ENCODE measurements at regions not wholly inside any gene's neighbourhood (a gene's known extent, or its start where the extent isn't known, plus 50 kb on each side); places are given as distances from the start of the nearest gene placed in this dataset.

DNA sequence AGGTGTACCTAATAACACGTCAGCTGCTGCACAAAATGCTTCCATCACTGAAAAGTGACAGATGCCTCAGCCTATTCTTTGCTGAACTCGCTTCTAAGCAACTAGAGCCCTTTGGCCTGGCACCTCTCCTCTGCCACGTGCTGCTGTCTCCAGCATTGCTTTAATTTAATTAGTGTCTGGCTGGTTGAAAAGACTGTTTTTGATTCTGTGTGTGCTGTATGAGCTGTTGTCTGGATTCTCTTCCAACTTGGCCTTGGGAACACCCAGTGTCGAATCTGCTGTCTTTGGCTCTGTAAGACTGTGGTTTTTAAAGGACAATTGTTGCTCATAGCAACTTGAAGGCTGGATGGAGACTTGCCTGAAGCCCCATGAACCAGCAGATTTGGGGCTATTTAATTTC, 109.5 kb downstream of the PSMG1 start:
- no peaks in the 10 kb centered on the region for H3K4me1 ChIP-seq (ENCODE audit: insufficient read depth, low read length)
- no peaks in the 10 kb centered on the region for H3K27me3 Mint-ChIP-seq
- no peak overlapping the region for H3K4me3 ChIP-seq (ENCODE audit: low read length)
- H3K9me3 ChIP-seq (ENCODE audit: control insufficient read depth in 1 of 2, insufficient read depth in 1 of 2, low read length in 2 of 2): peaks cover 0 to 8% of the 10 kb centered on the region in 2 experiments
- no peaks in the 10 kb centered on the region for H3K36me3 Mint-ChIP-seq (ENCODE audit: low read depth)
- no peak for DNase-seq
- ChIA-PET CTCF (no interaction called here), POLR2A (no interaction called here)
- no peak overlapping the region for H3K4me3 Mint-ChIP-seq
- no peak for ATAC-seq (ENCODE audit: poor library complexity)
- no peak overlapping the region for H3K27ac Mint-ChIP-seq
- H3K9me3 Mint-ChIP-seq: peaks cover 4% of the 10 kb centered on the region
- intact Hi-C loops (cut with DNase I, micrococcal nuclease): no loop called here
- H3K4me1 Mint-ChIP-seq (ENCODE audit: low read depth): no peaks in the 10 kb centered on the region
- no peaks in the 10 kb centered on the region for H3K27me3 ChIP-seq (ENCODE audit: control insufficient read depth in 1 of 2, insufficient read depth in 2 of 2, low read length in 2 of 2)
- no peaks in the 10 kb centered on the region for H3K36me3 ChIP-seq (ENCODE audit: insufficient read depth, low read length)
- TF ChIP-seq, protein P1, sequence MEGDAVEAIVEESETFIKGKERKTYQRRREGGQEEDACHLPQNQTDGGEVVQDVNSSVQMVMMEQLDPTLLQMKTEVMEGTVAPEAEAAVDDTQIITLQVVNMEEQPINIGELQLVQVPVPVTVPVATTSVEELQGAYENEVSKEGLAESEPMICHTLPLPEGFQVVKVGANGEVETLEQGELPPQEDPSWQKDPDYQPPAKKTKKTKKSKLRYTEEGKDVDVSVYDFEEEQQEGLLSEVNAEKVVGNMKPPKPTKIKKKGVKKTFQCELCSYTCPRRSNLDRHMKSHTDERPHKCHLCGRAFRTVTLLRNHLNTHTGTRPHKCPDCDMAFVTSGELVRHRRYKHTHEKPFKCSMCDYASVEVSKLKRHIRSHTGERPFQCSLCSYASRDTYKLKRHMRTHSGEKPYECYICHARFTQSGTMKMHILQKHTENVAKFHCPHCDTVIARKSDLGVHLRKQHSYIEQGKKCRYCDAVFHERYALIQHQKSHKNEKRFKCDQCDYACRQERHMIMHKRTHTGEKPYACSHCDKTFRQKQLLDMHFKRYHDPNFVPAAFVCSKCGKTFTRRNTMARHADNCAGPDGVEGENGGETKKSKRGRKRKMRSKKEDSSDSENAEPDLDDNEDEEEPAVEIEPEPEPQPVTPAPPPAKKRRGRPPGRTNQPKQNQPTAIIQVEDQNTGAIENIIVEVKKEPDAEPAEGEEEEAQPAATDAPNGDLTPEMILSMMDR (IDR thresholded peaks at IDR 0.05): no peak
- H3K27ac ChIP-seq (ENCODE audit: low read depth in 1 of 2, low read length in 2 of 2): no peak overlapping the region

DNA sequence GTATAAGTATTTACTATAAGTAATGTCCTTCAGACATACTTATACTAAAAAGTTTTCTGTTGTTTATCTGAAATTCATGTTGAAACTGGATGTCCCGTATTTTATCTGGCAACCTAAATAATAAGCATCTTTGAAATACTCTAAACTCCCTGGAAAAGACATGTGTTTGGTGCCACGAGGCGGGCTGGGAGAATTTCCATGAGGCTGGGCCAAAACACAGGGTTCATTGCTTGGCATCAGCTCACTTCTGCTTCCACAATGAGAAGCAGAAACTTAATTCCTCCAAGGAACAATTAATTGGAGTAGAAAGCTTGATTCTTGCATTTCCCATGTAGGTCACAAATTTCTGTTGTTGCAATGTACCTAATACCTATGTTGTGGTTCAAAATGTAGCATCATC, 110.2 kb downstream of the PSMG1 start:
- Histone ChIP-seq H3K27ac (ENCODE audit: low read depth in 1 of 2, low read length in 2 of 2) (no peak overlapping the region), H3K36me3 (ENCODE audit: insufficient read depth, low read length) (no peaks in the 10 kb centered on the region), H3K27me3 (ENCODE audit: control insufficient read depth in 1 of 2, insufficient read depth in 2 of 2, low read length in 2 of 2) (peaks cover 0 to under 1% of the 10 kb centered on the region in 2 experiments), H3K4me1 (ENCODE audit: insufficient read depth, low read length) (no peaks in the 10 kb centered on the region), H3K4me3 (ENCODE audit: low read length) (no peak overlapping the region), H3K9me3 (ENCODE audit: control insufficient read depth in 1 of 2, insufficient read depth in 1 of 2, low read length in 2 of 2) (peaks cover 0 to 8% of the 10 kb centered on the region in 2 experiments)
- intact Hi-C loops (cut with DNase I, micrococcal nuclease): no loop called here
- ChIA-PET CTCF (no interaction called here), POLR2A (no interaction called here)
- Mint-ChIP-seq H3K9me3 (peaks cover 4% of the 10 kb centered on the region), H3K36me3 (ENCODE audit: low read depth) (no peaks in the 10 kb centered on the region), H3K27me3 (no peaks in the 10 kb centered on the region), H3K4me3 (no peak overlapping the region), H3K4me1 (ENCODE audit: low read depth) (no peaks in the 10 kb centered on the region), H3K27ac (no peak overlapping the region)
- no peak for ATAC-seq (ENCODE audit: poor library complexity)
- DNase-seq: no peak
- TF ChIP-seq, protein P1 (IDR thresholded peaks at IDR 0.05): no peak

DNA sequence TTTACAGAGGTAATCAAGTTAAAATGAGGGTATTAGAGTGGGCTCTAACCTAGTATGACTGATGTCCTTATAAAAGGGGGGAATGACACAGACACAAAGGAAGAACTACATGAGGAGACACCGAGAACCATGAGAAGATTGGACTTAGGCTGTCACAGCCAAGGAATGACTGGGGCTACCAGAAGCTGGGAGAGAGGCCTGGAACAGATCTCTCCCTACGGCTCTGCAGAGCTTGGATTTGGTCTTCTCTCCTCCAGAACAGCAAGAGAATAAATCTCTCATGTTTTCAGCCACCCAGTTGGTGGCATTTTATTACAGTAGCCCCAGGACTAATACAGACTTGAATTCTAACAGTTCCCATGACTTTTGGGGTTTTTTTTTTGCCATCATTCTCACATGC, 110.8 kb downstream of the PSMG1 start:
- Mint-ChIP-seq H3K4me1 (ENCODE audit: low read depth) (no peaks in the 10 kb centered on the region), H3K36me3 (ENCODE audit: low read depth) (no peaks in the 10 kb centered on the region), H3K27me3 (no peaks in the 10 kb centered on the region), H3K27ac (no peak overlapping the region), H3K9me3 (peaks cover 4% of the 10 kb centered on the region), H3K4me3 (no peak overlapping the region)
- intact Hi-C loops (cut with DNase I, micrococcal nuclease): no loop called here
- TF ChIP-seq, protein P1 (IDR thresholded peaks at IDR 0.05): no peak
- no peak for ATAC-seq (ENCODE audit: poor library complexity)
- Histone ChIP-seq H3K36me3 (ENCODE audit: insufficient read depth, low read length) (no peaks in the 10 kb centered on the region), H3K27ac (ENCODE audit: low read depth in 1 of 2, low read length in 2 of 2) (no peak overlapping the region), H3K27me3 (ENCODE audit: control insufficient read depth in 1 of 2, insufficient read depth in 2 of 2, low read length in 2 of 2) (peaks cover 0 to 2% of the 10 kb centered on the region in 2 experiments), H3K4me1 (ENCODE audit: insufficient read depth, low read length) (no peaks in the 10 kb centered on the region), H3K4me3 (ENCODE audit: low read length) (no peak overlapping the region), H3K9me3 (ENCODE audit: control insufficient read depth in 1 of 2, insufficient read depth in 1 of 2, low read length in 2 of 2) (peaks cover 0 to 8% of the 10 kb centered on the region in 2 experiments)
- no peak for DNase-seq
- POLR2A ChIA-PET: no interaction called here
- CTCF ChIA-PET: no interaction called here

All from CD4-positive, alpha-beta T cell (primary cell).